Progenitor cell of endocrine pancreas (in vitro differentiated cells): ENCODE measurements at regions not wholly inside any gene's neighbourhood (a gene's known extent, or its start where the extent isn't known, plus 50 kb on each side); places are given as distances from the start of the nearest gene placed in this dataset.
A peak's percentile ranks its signal among the peaks of the same experiment; 100 is the strongest.

Experiments
- DNase-seq: peaks from one replicate; pipeline ENCODE4 v3.0.0; 2021; ENCODE audit warnings: low spot score; ENCODE audit not compliant: unreplicated experiment
- H3K27ac Mint-ChIP-seq: 2 replicates; pipeline ENCODE4 v1.8.0; 2021; ENCODE audit warnings: mild to moderate bottlenecking, moderate library complexity, mixed read lengths
- H3K27me3 Mint-ChIP-seq: 2 replicates; pipeline ENCODE4 v1.8.0; 2021; ENCODE audit warnings: mixed read lengths
- H3K36me3 Mint-ChIP-seq: 2 replicates; pipeline ENCODE4 v1.8.0; 2022; ENCODE audit warnings: mixed read lengths; ENCODE audit not compliant: insufficient read depth
- H3K4me1 Mint-ChIP-seq: 2 replicates; pipeline ENCODE4 v1.8.0; 2021; ENCODE audit warnings: low read depth, mixed read lengths
- H3K4me3 Mint-ChIP-seq: 2 replicates; pipeline ENCODE4 v1.8.0; 2021; ENCODE audit warnings: low read depth, mild to moderate bottlenecking, moderate library complexity, mixed read lengths
- H3K9me3 Mint-ChIP-seq: 2 replicates; pipeline ENCODE4 v1.8.0; 2021; ENCODE audit warnings: low read depth, mixed read lengths
- TF ChIP-seq, protein P1 (sequence below): fragments of 200-600 bp; sonication (generic); IDR thresholded peaks from one replicate; pipeline ENCODE4 v1.5.0; 2021; ENCODE audit warnings: antibody characterized with exemption, mild to moderate bottlenecking; ENCODE audit not compliant: unreplicated experiment

- no peaks in the 10 kb centered on the region for H3K9me3 Mint-ChIP-seq
- no peaks in the 10 kb centered on the region for H3K36me3 Mint-ChIP-seq
- peak overlapping the region; percentile 2 for H3K4me3 Mint-ChIP-seq
- H3K27me3 Mint-ChIP-seq, result peaks cover 9% of the 10 kb centered on the region
- peaks cover 52% of the 10 kb centered on the region for H3K4me1 Mint-ChIP-seq
- DNase-seq, result no peak
- no peak overlapping the region for H3K27ac Mint-ChIP-seq
- TF ChIP-seq, protein P1, sequence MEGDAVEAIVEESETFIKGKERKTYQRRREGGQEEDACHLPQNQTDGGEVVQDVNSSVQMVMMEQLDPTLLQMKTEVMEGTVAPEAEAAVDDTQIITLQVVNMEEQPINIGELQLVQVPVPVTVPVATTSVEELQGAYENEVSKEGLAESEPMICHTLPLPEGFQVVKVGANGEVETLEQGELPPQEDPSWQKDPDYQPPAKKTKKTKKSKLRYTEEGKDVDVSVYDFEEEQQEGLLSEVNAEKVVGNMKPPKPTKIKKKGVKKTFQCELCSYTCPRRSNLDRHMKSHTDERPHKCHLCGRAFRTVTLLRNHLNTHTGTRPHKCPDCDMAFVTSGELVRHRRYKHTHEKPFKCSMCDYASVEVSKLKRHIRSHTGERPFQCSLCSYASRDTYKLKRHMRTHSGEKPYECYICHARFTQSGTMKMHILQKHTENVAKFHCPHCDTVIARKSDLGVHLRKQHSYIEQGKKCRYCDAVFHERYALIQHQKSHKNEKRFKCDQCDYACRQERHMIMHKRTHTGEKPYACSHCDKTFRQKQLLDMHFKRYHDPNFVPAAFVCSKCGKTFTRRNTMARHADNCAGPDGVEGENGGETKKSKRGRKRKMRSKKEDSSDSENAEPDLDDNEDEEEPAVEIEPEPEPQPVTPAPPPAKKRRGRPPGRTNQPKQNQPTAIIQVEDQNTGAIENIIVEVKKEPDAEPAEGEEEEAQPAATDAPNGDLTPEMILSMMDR, result no peak
Observed at GRCh38 chr14:22487941-22488340, 101.1 kb downstream of the DAD1 start.

DNA sequence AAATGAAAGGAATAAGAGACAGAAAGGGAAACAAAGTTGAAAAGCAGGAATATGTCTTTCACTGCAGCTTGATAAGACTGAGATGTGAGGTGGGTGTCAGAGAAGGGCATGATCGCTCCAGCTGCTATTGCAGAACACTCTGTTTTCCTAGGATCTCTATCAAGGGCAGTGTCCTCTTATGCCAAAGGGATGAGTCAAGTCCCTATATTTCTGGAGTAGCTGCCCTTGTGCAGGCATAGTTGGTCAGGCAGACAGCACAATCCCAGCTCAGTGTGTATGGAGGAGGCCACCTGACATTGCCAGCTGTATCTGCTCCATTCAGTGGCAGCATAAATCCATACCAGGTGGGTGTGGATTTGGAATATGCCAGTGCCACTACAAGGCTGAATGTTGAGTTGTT, 101.6 kb downstream of the DAD1 start:
- DNase-seq, result no peak
- Mint-ChIP-seq H3K4me3 (no peak overlapping the region), H3K27ac (no peak overlapping the region), H3K4me1 (peaks cover 56% of the 10 kb centered on the region), H3K36me3 (no peaks in the 10 kb centered on the region), H3K9me3 (no peaks in the 10 kb centered on the region), H3K27me3 (peaks cover 9% of the 10 kb centered on the region)
- TF ChIP-seq, protein P1, result no peak

DNA sequence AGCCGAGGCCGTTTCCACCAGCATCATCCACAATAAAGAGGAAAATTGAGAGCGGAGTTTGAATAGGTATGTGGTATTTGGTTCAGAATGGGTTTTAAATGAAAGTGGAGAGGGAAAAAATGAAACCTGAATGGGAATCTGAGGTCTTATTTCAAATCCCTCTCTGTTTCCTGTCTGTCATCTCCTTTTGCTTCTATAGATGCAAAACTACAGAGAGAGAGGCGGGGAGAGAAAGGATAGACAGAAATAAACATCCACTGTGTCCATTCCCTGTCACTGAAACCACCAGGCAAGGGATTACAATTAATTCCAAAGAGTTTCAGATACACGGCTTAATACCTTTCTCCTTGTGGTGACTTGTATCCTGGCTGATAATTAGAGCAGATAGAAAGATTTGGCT, 102.3 kb downstream of the DAD1 start:
- Mint-ChIP-seq H3K36me3 (no peaks in the 10 kb centered on the region), H3K27me3 (peaks cover 9% of the 10 kb centered on the region), H3K4me3 (no peak overlapping the region), H3K27ac (no peak overlapping the region), H3K9me3 (no peaks in the 10 kb centered on the region), H3K4me1 (peaks cover 57% of the 10 kb centered on the region)
- TF ChIP-seq, protein P1, result no peak
- no peak for DNase-seq

GRCh38 chr14:22485649-22486048, 103.4 kb downstream of the DAD1 start:
- H3K27ac Mint-ChIP-seq, result no peak overlapping the region
- no peak overlapping the region for H3K4me3 Mint-ChIP-seq
- no peaks in the 10 kb centered on the region for H3K9me3 Mint-ChIP-seq
- peaks cover 19% of the 10 kb centered on the region for H3K27me3 Mint-ChIP-seq
- H3K4me1 Mint-ChIP-seq, result peaks cover 58% of the 10 kb centered on the region
- H3K36me3 Mint-ChIP-seq, result no peaks in the 10 kb centered on the region
- DNase-seq, result no peak
- TF ChIP-seq, protein P1, result no peak

GRCh38 chr14:22485178-22485577, 103.8 kb downstream of the DAD1 start:
- TF ChIP-seq, protein P1, result no peak
- Mint-ChIP-seq H3K36me3 (no peaks in the 10 kb centered on the region), H3K4me1 (peaks cover 58% of the 10 kb centered on the region), H3K27me3 (peaks cover 19% of the 10 kb centered on the region), H3K4me3 (no peak overlapping the region), H3K27ac (no peak overlapping the region), H3K9me3 (no peaks in the 10 kb centered on the region)
- DNase-seq, result no peak
